ENCODE measurements at regions not wholly inside any gene's neighbourhood (a gene's known extent, or its start where the extent isn't known, plus 50 kb on each side); places are given as distances from the start of the nearest gene placed in this dataset.

DNA sequence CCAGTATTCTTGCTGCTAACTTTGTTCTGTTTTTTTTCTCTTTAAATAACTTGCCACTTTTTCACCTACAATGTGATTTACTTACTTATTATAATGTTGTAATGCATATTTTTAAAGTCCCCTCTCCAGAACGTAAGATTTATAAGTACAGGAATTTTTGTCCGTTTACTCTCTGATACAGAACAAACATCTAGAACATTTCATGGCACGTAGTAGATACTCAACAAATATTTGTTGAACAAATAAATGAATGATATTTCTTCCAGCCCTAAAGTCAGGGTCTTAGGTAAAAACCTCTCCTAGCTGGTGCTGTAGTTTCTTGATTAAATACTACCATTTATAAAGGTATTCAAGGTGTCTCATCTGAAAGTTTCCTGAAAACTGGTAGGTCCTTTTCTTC lies 125.1 kb downstream of the ZBTB18 start:
- TF ChIP-seq ZFX (IDR thresholded peaks at IDR 0.05): no peak
- TF ChIP-seq, protein P1, sequence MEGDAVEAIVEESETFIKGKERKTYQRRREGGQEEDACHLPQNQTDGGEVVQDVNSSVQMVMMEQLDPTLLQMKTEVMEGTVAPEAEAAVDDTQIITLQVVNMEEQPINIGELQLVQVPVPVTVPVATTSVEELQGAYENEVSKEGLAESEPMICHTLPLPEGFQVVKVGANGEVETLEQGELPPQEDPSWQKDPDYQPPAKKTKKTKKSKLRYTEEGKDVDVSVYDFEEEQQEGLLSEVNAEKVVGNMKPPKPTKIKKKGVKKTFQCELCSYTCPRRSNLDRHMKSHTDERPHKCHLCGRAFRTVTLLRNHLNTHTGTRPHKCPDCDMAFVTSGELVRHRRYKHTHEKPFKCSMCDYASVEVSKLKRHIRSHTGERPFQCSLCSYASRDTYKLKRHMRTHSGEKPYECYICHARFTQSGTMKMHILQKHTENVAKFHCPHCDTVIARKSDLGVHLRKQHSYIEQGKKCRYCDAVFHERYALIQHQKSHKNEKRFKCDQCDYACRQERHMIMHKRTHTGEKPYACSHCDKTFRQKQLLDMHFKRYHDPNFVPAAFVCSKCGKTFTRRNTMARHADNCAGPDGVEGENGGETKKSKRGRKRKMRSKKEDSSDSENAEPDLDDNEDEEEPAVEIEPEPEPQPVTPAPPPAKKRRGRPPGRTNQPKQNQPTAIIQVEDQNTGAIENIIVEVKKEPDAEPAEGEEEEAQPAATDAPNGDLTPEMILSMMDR (conservative IDR thresholded peaks at IDR 0.05): no peak
- H3K27ac ChIP-seq: no peak overlapping the region

DNA sequence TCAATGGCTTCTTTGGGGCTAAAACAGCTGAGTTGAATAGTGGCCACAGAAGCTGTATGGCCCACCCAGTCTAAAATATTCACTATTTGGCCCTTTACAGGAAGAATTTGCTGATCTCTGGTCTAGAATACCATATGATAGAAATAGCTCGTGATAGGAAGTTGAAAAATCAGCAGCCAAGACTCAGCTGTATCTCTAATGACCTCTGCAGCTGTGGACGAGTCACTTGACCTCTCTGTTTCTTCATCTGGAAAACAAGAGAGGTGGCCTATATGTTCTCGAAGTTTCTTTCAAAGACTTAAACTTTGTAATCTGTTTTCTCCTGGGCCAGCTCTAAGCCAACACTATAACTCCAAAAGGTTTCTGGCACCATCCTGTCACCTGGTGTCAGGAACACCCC lies 129.2 kb downstream of the ZBTB18 start:
- TF ChIP-seq, protein P1 (conservative IDR thresholded peaks at IDR 0.05): no peak

DNA sequence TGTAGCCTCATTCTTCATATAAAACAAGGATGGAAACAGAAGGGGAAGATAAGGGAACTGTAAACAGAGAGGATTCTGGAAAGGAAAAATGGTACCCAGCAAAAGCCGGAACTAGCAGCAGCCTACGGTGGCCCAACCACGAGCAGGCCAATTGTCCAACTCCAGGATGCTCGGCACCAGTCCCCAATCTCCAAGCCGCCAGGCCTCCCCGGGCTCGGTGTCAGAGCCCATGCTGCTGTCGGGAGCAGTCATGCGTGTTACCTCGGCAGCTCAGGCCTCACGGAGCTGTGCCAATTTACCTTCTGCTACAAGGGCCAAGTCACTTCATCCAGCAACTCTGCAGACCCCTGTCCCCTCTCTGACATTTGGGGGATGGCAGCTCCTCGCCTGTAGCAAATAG lies 130.8 kb downstream of the ZBTB18 start:
- H3K27ac ChIP-seq: no peak overlapping the region
- TF ChIP-seq ZFX (IDR thresholded peaks at IDR 0.05): no peak
- TF ChIP-seq, protein P1 (conservative IDR thresholded peaks at IDR 0.05): no peak

More for the DNA sequence above, 129.2 kb downstream of the ZBTB18 start:
- no peak overlapping the region for H3K27ac ChIP-seq

DNA sequence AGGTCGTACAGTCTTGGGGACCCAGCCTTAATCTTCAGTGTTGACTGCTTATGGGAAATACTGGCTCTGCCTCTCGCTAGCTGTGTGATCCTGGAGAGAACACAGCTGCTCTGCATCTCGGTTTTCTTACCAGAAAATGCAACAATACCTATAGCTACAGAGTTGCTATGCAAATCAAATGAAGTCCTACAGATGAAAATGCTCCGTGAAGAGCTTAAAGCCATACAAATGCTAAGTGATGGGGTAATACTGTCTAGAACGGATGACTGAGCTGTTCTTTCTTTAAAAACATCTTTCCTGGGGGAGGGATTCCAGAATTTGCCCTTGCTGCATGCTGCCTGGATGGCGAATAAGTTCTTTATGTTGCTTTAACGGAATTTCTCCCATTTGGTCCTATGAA lies 132.0 kb downstream of the ZBTB18 start:
- TF ChIP-seq ZFX (IDR thresholded peaks at IDR 0.05): no peak
- TF ChIP-seq, protein P1 (conservative IDR thresholded peaks at IDR 0.05): no peak

DNA sequence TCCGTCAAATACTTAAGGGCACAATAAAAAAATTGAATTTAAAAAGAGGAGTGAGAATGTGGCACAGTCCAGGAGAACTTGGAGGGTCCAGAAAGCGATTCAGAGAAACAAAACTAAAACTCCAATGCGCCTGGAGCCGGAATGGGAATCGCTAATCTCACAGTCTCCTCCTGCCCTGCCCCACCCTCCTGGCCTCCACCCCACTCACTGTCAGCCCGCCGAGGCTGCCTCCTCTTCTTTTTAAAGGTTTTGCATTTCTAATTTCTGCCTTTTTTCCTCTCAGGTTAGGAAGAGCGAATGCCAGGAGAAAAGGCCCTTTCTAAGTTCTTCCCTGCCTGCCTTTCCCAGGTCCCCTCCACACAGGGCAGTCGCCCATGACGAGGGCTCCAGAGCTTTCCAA lies 135.3 kb downstream of the ZBTB18 start:
- no peak for TF ChIP-seq ZFX (IDR thresholded peaks at IDR 0.05)
- TF ChIP-seq, protein P1 (conservative IDR thresholded peaks at IDR 0.05): no peak
- H3K27ac ChIP-seq: no peak overlapping the region

More for the DNA sequence above, 132.0 kb downstream of the ZBTB18 start:
- no peak overlapping the region for H3K27ac ChIP-seq

DNA sequence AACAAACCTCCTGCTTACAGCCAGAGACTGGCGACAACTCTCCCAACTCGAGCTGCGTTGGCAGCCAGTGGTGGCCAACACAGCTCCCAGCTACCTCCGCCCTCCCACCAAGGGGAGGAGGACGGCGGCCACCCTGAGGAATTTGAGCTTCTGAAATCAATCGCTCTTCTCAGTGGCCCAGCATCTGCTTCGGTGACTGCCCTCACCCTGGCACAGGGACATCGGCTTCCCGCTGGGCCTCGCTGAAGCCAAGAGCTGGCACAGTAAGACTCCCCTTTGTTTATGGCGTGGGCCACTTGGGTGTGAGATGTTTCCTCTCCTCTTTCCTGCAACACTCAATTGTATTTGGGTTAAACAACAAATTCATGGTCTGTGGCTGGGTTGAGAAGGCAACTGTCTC lies 136.2 kb downstream of the ZBTB18 start:
- TF ChIP-seq ZFX (IDR thresholded peaks at IDR 0.05): no peak
- TF ChIP-seq, protein P1 (conservative IDR thresholded peaks at IDR 0.05): no peak
- no peak overlapping the region for H3K27ac ChIP-seq

DNA sequence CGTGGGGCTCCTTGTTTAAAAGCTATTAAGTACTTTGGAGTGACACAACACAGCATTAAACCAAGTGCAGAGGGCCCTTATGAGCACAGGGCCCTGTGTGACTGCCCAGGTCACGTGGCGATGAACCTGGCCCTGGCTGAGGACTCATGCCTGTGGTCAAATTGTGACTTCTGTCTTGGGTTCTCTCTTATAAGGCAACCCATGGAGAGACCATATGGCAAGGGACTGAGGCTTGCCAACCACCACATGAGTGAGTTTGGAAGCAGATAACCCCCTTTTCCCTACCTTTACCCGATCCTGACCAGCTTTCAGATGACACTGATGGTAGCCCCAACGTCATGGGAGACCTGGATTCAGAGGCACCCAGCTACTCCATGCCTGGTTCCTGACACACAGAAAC lies 140.5 kb downstream of the ZBTB18 start:
- TF ChIP-seq, protein P1 (conservative IDR thresholded peaks at IDR 0.05): no peak
- no peak for TF ChIP-seq ZFX (IDR thresholded peaks at IDR 0.05)
- H3K27ac ChIP-seq: no peak overlapping the region

All from C4-2B (cell line).